ENCODE measurements at regions not wholly inside any gene's neighbourhood (a gene's known extent, or its start where the extent isn't known, plus 50 kb on each side); places are given as distances from the start of the nearest gene placed in this dataset.

GRCh38 chr5:3905031-3905430, 309.4 kb downstream of the IRX1 start:
- DNase-seq (no peak), ATAC-seq (no peak)
- Mint-ChIP-seq H3K4me3 (no peak overlapping the region), H3K27me3 (no peaks in the 10 kb centered on the region), H3K27ac (no peak overlapping the region), H3K9me3 (peaks cover 12% of the 10 kb centered on the region), H3K4me1 (no peaks in the 10 kb centered on the region), H3K36me3 (ENCODE audit: low read depth) (no peaks in the 10 kb centered on the region)

DNA sequence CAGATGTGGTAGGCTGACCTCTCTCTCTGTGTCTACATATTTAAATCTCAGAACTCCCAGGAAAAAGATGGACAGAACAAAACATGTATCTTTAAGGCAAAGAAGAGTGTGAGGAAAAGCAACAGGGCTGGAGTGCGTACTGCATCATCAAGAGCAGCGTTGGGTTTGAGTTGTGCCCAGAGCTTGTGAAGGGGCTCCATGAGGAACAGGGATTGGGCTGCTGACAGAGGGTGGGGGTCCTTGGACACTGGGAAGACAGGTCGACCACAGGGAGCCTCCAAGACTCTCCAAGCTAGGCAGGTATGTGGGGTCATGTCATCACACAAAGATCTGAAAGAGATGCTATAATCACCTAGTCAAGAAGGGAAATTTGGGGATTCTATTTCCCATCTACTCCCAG, 309.9 kb downstream of the IRX1 start:
- H3K4me1 Mint-ChIP-seq: no peaks in the 10 kb centered on the region
- H3K36me3 Mint-ChIP-seq (ENCODE audit: low read depth): no peaks in the 10 kb centered on the region
- H3K27ac Mint-ChIP-seq: no peak overlapping the region
- peaks cover 12% of the 10 kb centered on the region for H3K9me3 Mint-ChIP-seq
- ATAC-seq (no peak), DNase-seq (no peak)
- no peak overlapping the region for H3K4me3 Mint-ChIP-seq
- H3K27me3 Mint-ChIP-seq: no peaks in the 10 kb centered on the region

DNA sequence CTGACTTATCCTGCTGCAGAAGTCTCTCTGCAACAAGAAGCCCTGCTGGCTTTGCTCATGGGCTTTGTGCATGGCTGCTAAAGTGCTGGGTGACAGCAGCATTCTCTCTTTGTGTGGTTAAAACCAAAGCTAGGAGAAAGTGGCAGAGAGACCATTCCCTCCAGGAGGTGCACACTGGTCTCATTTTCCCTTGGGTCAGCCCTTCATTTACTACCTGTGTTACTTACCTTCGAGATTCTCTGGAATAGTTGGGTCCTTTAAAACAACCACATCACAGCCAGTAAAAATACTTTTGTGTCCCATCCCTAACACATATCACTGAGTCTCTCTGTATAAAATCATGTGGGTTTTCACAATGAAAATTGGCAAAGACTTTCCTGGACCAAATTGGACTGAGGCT, 315.5 kb downstream of the IRX1 start:
- no peaks in the 10 kb centered on the region for H3K36me3 Mint-ChIP-seq (ENCODE audit: low read depth)
- H3K27ac Mint-ChIP-seq: no peak overlapping the region
- H3K9me3 Mint-ChIP-seq: no peaks in the 10 kb centered on the region
- ATAC-seq (no peak), DNase-seq (no peak)
- no peaks in the 10 kb centered on the region for H3K4me1 Mint-ChIP-seq
- H3K27me3 Mint-ChIP-seq: no peaks in the 10 kb centered on the region
- no peak overlapping the region for H3K4me3 Mint-ChIP-seq

DNA sequence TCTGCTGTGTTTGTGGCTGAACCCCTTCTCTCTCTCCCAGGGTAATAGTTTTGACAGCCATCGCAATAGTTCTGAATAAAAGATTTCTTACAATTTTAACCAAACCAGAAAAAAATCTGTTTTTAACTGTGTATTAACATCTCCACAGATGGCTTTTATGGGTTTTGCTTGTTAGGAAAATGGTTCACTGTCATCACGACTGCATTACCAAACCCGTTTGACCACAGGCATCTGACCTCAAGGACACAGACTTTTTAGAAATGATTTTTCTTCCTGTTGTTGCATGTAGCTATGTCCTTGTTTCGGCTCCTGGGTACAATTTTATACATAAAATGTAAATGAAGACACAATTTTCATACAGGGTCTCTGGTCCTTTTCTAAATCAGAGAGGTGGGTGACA, 316.1 kb downstream of the IRX1 start:
- H3K27ac Mint-ChIP-seq: no peak overlapping the region
- no peaks in the 10 kb centered on the region for H3K36me3 Mint-ChIP-seq (ENCODE audit: low read depth)
- H3K27me3 Mint-ChIP-seq: no peaks in the 10 kb centered on the region
- ATAC-seq: no peak
- H3K4me1 Mint-ChIP-seq: no peaks in the 10 kb centered on the region
- H3K9me3 Mint-ChIP-seq: no peaks in the 10 kb centered on the region
- DNase-seq: no peak
- no peak overlapping the region for H3K4me3 Mint-ChIP-seq

- no peak overlapping the region for H3K4me3 Mint-ChIP-seq
- no peak overlapping the region for H3K27ac Mint-ChIP-seq
- peaks cover 7% of the 10 kb centered on the region for H3K9me3 Mint-ChIP-seq
- H3K27me3 Mint-ChIP-seq: no peaks in the 10 kb centered on the region
- DNase-seq: no peak
- no peaks in the 10 kb centered on the region for H3K36me3 Mint-ChIP-seq (ENCODE audit: low read depth)
- no peak for ATAC-seq
- no peaks in the 10 kb centered on the region for H3K4me1 Mint-ChIP-seq
Measured at GRCh38 chr5:3912790-3913189, 317.2 kb downstream of the IRX1 start.

GRCh38 chr5:3913279-3913678, 317.6 kb downstream of the IRX1 start:
- H3K27me3 Mint-ChIP-seq: no peaks in the 10 kb centered on the region
- no peaks in the 10 kb centered on the region for H3K36me3 Mint-ChIP-seq (ENCODE audit: low read depth)
- no peaks in the 10 kb centered on the region for H3K4me1 Mint-ChIP-seq
- ATAC-seq (no peak), DNase-seq (no peak)
- H3K27ac Mint-ChIP-seq: no peak overlapping the region
- no peak overlapping the region for H3K4me3 Mint-ChIP-seq
- H3K9me3 Mint-ChIP-seq: peaks cover 7% of the 10 kb centered on the region

DNA sequence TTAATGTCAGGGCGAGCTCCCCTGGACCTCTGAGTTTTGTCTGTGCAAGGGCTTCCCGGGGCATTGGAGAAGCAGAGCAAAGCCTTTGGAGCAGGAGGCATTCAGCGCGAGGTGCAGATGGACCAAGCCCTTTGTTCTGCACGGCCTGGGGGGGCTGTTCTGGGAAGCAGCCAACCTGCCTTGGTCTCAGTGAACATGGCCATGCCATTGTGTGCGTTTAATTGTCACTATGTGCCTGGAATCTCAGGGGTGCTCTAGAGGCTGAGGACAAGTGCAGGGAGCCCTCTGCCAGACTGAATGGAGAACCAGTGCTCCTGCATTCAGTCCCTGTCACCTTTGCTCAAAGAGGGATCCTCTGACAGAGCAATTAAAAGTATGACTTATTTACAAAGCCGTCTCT, 329.4 kb downstream of the IRX1 start:
- Mint-ChIP-seq H3K27ac (no peak overlapping the region), H3K36me3 (ENCODE audit: low read depth) (no peaks in the 10 kb centered on the region), H3K4me1 (no peaks in the 10 kb centered on the region), H3K4me3 (no peak overlapping the region), H3K9me3 (peaks cover 16% of the 10 kb centered on the region), H3K27me3 (peaks cover 4% of the 10 kb centered on the region)
- DNase-seq (no peak), ATAC-seq (no peak)

DNA sequence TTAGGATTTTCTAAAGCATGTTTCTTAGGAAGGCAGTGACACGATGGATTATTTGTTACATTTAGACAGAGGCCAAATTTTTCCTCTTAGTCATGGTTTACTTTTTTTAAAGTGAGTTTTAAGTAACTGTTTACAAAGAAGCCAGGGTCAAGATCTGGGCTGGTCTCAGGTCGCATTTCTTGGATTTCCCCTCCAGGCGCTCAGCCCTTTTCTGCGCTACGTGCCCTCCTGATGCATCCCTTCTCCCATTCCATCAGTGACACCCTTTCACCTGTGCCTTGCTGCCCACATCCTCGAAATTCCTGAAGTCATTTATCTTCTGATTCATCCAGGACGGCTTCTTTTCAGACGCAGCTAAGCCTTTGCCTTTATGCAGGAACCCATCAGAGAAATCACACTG, 330.3 kb downstream of the IRX1 start:
- no peak for DNase-seq
- Mint-ChIP-seq H3K9me3 (peaks cover 16% of the 10 kb centered on the region), H3K36me3 (ENCODE audit: low read depth) (no peaks in the 10 kb centered on the region), H3K27me3 (peaks cover 4% of the 10 kb centered on the region), H3K4me3 (no peak overlapping the region), H3K4me1 (no peaks in the 10 kb centered on the region), H3K27ac (no peak overlapping the region)
- ATAC-seq: no peak

DNA sequence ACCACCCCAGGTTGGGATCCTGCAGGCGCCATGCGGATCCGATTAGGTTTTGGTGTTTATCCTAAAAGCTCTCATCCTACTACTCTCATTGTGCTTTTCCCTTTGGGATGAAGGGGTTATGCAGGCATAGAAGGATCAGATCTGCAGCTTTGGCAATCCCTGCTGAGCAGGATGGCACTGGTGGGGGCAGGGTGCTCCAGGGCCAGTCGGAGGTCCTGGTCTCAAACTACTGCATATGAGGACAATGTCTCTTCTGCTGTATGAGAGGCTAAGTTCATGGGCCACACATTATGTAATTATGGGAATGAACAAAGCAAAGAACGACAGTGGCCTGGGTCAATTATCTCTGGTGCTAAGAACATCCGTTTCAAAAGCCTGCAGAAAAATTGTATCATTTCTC, 334.2 kb downstream of the IRX1 start:
- H3K9me3 Mint-ChIP-seq: peaks cover 16% of the 10 kb centered on the region
- no peak overlapping the region for H3K27ac Mint-ChIP-seq
- peaks cover 4% of the 10 kb centered on the region for H3K27me3 Mint-ChIP-seq
- no peaks in the 10 kb centered on the region for H3K4me1 Mint-ChIP-seq
- no peak for ATAC-seq
- DNase-seq: no peak
- H3K4me3 Mint-ChIP-seq: no peak overlapping the region
- H3K36me3 Mint-ChIP-seq (ENCODE audit: low read depth): no peaks in the 10 kb centered on the region

DNA sequence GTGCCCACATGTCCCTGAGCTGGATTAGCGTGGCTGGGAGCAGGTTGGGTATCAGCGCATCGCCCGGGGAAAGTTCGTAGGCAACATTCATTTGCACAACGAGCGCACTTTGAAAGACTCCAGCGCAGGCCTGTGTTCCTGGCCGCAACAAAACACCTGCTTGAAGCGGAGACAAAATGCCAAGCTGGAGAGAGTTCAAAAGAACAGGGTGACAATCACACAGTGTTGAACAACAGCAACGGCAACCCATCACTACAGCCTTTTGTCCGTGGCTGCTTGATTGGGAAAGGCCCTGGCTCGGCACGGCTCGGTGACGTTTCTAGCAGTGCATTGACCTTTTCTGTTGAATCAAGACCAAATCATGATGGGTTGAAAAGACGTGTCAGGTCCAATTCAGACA, 336.3 kb downstream of the IRX1 start:
- Mint-ChIP-seq H3K36me3 (ENCODE audit: low read depth) (no peaks in the 10 kb centered on the region), H3K27ac (no peak overlapping the region), H3K4me1 (no peaks in the 10 kb centered on the region), H3K27me3 (peaks cover 4% of the 10 kb centered on the region), H3K4me3 (no peak overlapping the region), H3K9me3 (peaks cover 19% of the 10 kb centered on the region)
- ATAC-seq: no peak
- no peak for DNase-seq

- H3K4me1 Mint-ChIP-seq: no peaks in the 10 kb centered on the region
- H3K9me3 Mint-ChIP-seq: peaks cover 13% of the 10 kb centered on the region
- no peak overlapping the region for H3K27ac Mint-ChIP-seq
- H3K27me3 Mint-ChIP-seq: peaks cover 4% of the 10 kb centered on the region
- DNase-seq (no peak), ATAC-seq (no peak)
- H3K4me3 Mint-ChIP-seq: no peak overlapping the region
- H3K36me3 Mint-ChIP-seq (ENCODE audit: low read depth): no peaks in the 10 kb centered on the region
Measured at GRCh38 chr5:3933536-3933935, 337.9 kb downstream of the IRX1 start.

- DNase-seq: no peak
Measured at GRCh38 chr5:3933966-3934365, 338.3 kb downstream of the IRX1 start.

GRCh38 chr5:3943859-3944258, 348.2 kb downstream of the IRX1 start:
- peaks cover 7% of the 10 kb centered on the region for H3K9me3 Mint-ChIP-seq
- no peaks in the 10 kb centered on the region for H3K36me3 Mint-ChIP-seq (ENCODE audit: low read depth)
- H3K27me3 Mint-ChIP-seq: no peaks in the 10 kb centered on the region
- no peak overlapping the region for H3K4me3 Mint-ChIP-seq
- H3K27ac Mint-ChIP-seq: no peak overlapping the region
- no peak for DNase-seq
- ATAC-seq: no peak
- no peaks in the 10 kb centered on the region for H3K4me1 Mint-ChIP-seq

More at GRCh38 chr5:3933966-3934365, 338.3 kb downstream of the IRX1 start:
- Mint-ChIP-seq H3K36me3 (ENCODE audit: low read depth) (no peaks in the 10 kb centered on the region), H3K27ac (no peak overlapping the region), H3K27me3 (peaks cover 4% of the 10 kb centered on the region), H3K4me1 (no peaks in the 10 kb centered on the region), H3K4me3 (no peak overlapping the region), H3K9me3 (peaks cover 9% of the 10 kb centered on the region)
- no peak for ATAC-seq

DNA sequence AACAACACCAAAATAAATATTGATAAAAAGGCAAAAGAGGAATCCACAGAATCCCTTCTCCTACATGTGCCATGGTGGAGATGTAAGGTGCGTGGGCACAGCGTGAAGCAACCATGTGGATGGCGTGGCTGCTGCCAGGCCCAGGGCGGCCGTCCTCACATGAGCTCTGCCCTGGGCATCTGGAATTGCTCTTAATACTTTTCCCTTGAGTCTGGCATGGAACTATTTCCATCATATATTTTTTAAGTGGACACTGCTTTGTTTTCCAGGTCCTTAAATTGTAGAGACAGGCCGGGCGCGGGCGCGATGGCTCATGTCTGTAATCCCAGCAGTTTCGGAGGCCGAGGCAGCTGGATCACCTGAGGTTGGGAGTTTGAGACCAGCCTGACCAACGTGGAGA, 349.3 kb downstream of the IRX1 start:
- H3K9me3 Mint-ChIP-seq: peaks cover 8% of the 10 kb centered on the region
- no peaks in the 10 kb centered on the region for H3K27me3 Mint-ChIP-seq
- no peak for ATAC-seq
- DNase-seq: no peak
- H3K36me3 Mint-ChIP-seq (ENCODE audit: low read depth): no peaks in the 10 kb centered on the region
- H3K4me1 Mint-ChIP-seq: no peaks in the 10 kb centered on the region
- no peak overlapping the region for H3K27ac Mint-ChIP-seq
- H3K4me3 Mint-ChIP-seq: no peak overlapping the region

DNA sequence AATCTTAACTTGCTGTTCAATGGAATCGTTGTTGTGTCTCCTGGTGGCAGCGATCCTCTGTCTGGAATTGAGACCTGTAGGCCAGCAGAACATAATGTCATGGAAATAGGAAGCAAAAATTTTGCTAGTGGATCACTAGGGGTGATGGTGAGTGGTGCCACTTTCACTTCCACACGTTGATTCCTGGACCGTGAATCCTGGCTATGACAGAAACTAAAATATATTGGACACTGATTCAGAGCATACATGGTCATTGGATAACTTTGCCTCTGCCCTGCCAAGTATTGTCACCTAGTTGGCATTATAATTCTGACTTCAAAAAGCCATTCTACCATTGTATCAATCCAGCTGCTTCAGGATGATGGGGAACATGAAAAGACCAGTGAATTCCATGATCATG, 353.2 kb downstream of the IRX1 start:
- Mint-ChIP-seq H3K4me1 (no peaks in the 10 kb centered on the region), H3K27ac (no peak overlapping the region), H3K27me3 (no peaks in the 10 kb centered on the region), H3K4me3 (no peak overlapping the region), H3K9me3 (peaks cover 4% of the 10 kb centered on the region), H3K36me3 (ENCODE audit: low read depth) (no peaks in the 10 kb centered on the region)
- DNase-seq (no peak), ATAC-seq (no peak)

- DNase-seq (no peak), ATAC-seq (no peak)
- H3K27ac Mint-ChIP-seq: no peak overlapping the region
- H3K27me3 Mint-ChIP-seq: peaks cover 2% of the 10 kb centered on the region
- no peak overlapping the region for H3K4me3 Mint-ChIP-seq
- H3K4me1 Mint-ChIP-seq: no peaks in the 10 kb centered on the region
- no peaks in the 10 kb centered on the region for H3K36me3 Mint-ChIP-seq (ENCODE audit: low read depth)
- H3K9me3 Mint-ChIP-seq: peaks cover 17% of the 10 kb centered on the region
Measured at GRCh38 chr5:3954199-3954598, 358.6 kb downstream of the IRX1 start.

Measured in activated naive CD8-positive, alpha-beta T cell treated with anti-CD3 and anti-CD28 coated beads, Interleukin-2, amount 50 U/mL, for 24 hours (primary cell).